ENCODE measurements at regions not wholly inside any gene's neighbourhood (a gene's known extent, or its start where the extent isn't known, plus 50 kb on each side); places are given as distances from the start of the nearest gene placed in this dataset.
"Not testable (repeated sequence)": the region's sequence is repeated elsewhere in the genome, so short reads cannot be mapped to it uniquely, and the experiment has no call there.

- DNase-seq (ENCODE audit: extremely low read depth, low read depth, low spot score), result no peak
Measured at GRCh38 chr2:239597216-239597615, 196.4 kb upstream of the HDAC4 start.

GRCh38 chr2:239596792-239597191 lies 196.0 kb upstream of the HDAC4 start:
- no peak for DNase-seq (ENCODE audit: extremely low read depth, low read depth, low spot score)

GRCh38 chr2:239596253-239596652 lies 195.4 kb upstream of the HDAC4 start:
- DNase-seq (ENCODE audit: extremely low read depth, low read depth, low spot score), result no peak

- no peak for DNase-seq (ENCODE audit: extremely low read depth, low read depth, low spot score)
Measured at GRCh38 chr2:239595726-239596125, 194.9 kb upstream of the HDAC4 start.

GRCh38 chr2:239594772-239595608 lies 194.2 kb upstream of the HDAC4 start:
- no peak for DNase-seq (ENCODE audit: extremely low read depth, low read depth, low spot score)

- DNase-seq (ENCODE audit: extremely low read depth, low read depth, low spot score), result no peak
Measured at GRCh38 chr2:239594019-239594771, 193.4 kb upstream of the HDAC4 start.

GRCh38 chr2:239593455-239593854 lies 192.6 kb upstream of the HDAC4 start:
- no peak for DNase-seq (ENCODE audit: extremely low read depth, low read depth, low spot score)

GRCh38 chr2:239592629-239593290 lies 191.9 kb upstream of the HDAC4 start:
- DNase-seq (ENCODE audit: extremely low read depth, low read depth, low spot score), result not testable (repeated sequence)

- DNase-seq (ENCODE audit: extremely low read depth, low read depth, low spot score), result no peak
Measured at GRCh38 chr2:239590995-239591915, 190.4 kb upstream of the HDAC4 start.

GRCh38 chr2:239590276-239590675 lies 189.5 kb upstream of the HDAC4 start:
- DNase-seq (ENCODE audit: extremely low read depth, low read depth, low spot score), result no peak

GRCh38 chr2:239589833-239590232 lies 189.0 kb upstream of the HDAC4 start:
- no peak for DNase-seq (ENCODE audit: extremely low read depth, low read depth, low spot score)

GRCh38 chr2:239589270-239589825 lies 188.5 kb upstream of the HDAC4 start:
- no peak for DNase-seq (ENCODE audit: extremely low read depth, low read depth, low spot score)

- DNase-seq (ENCODE audit: extremely low read depth, low read depth, low spot score), result no peak
Measured at GRCh38 chr2:239588451-239589269, 187.8 kb upstream of the HDAC4 start.

- DNase-seq (ENCODE audit: extremely low read depth, low read depth, low spot score), result no peak
Measured at GRCh38 chr2:239587841-239588240, 187.0 kb upstream of the HDAC4 start.

- DNase-seq (ENCODE audit: extremely low read depth, low read depth, low spot score), result no peak
Measured at GRCh38 chr2:239587311-239587731, 186.5 kb upstream of the HDAC4 start.

GRCh38 chr2:239586651-239587310 lies 186.0 kb upstream of the HDAC4 start:
- no peak for DNase-seq (ENCODE audit: extremely low read depth, low read depth, low spot score)

- no peak for DNase-seq (ENCODE audit: extremely low read depth, low read depth, low spot score)
Measured at GRCh38 chr2:239585422-239585821, 184.6 kb upstream of the HDAC4 start.

- DNase-seq (ENCODE audit: extremely low read depth, low read depth, low spot score), result no peak
Measured at GRCh38 chr2:239584986-239585385, 184.2 kb upstream of the HDAC4 start.

Data from glomerular endothelial cell (primary cell).